Endodermal cell (in vitro differentiated cells): ENCODE measurements at regions not wholly inside any gene's neighbourhood (a gene's known extent, or its start where the extent isn't known, plus 50 kb on each side); places are given as distances from the start of the nearest gene placed in this dataset.
A peak's percentile ranks its signal among the peaks of the same experiment; 100 is the strongest.

Experiments used
- DNase-seq: peaks from one replicate; pipeline ENCODE4 v3.0.0-alpha.2; 2017
- H3K27ac ChIP-seq: 2 replicates; pipeline ENCODE4 v1.5.1; 2013; ENCODE audit warnings: mild to moderate bottlenecking, low read depth, low read length, moderate library complexity
- H3K27me3 ChIP-seq: 2 replicates; pipeline ENCODE4 v1.6.1; 2013; ENCODE audit warnings: mild to moderate bottlenecking, low read length, moderate library complexity; ENCODE audit not compliant: insufficient read depth, control insufficient read depth, poor library complexity, severe bottlenecking
- H3K36me3 ChIP-seq: 2 replicates; pipeline ENCODE4 v1.7.0; 2013; ENCODE audit warnings: mild to moderate bottlenecking, low read length, moderate library complexity; ENCODE audit not compliant: control insufficient read depth, insufficient read depth
- H3K4me1 ChIP-seq: one replicate; pipeline ENCODE4 v1.7.0; 2013; ENCODE audit warnings: low read length; ENCODE audit not compliant: control insufficient read depth, insufficient read depth
- H3K4me3 ChIP-seq: 2 replicates; pipeline ENCODE4 v1.5.1; 2013; ENCODE audit warnings: mild to moderate bottlenecking, low read length, moderate library complexity
- H3K9ac ChIP-seq: 2 replicates; pipeline ENCODE4 v1.6.1; 2013; ENCODE audit warnings: mild to moderate bottlenecking, low read length, moderate library complexity; ENCODE audit not compliant: poor library complexity, severe bottlenecking; ENCODE audit errors: extremely low read depth
- H3K9me3 ChIP-seq: 2 replicates; pipeline ENCODE4 v1.6.1; 2013; ENCODE audit warnings: mild to moderate bottlenecking, low read length, moderate library complexity; ENCODE audit not compliant: control insufficient read depth
- H3K27ac Mint-ChIP-seq: 2 replicates; pipeline ENCODE4 v1.8.0; 2020; ENCODE audit warnings: mixed read lengths
- H3K27me3 Mint-ChIP-seq: 2 replicates; pipeline ENCODE4 v1.8.0; 2021; ENCODE audit warnings: mild to moderate bottlenecking, mixed read lengths; ENCODE audit not compliant: insufficient read depth
- H3K36me3 Mint-ChIP-seq: 2 replicates; pipeline ENCODE4 v1.8.0; 2020; ENCODE audit warnings: low read depth, mixed read lengths
- H3K4me1 Mint-ChIP-seq: 2 replicates; pipeline ENCODE4 v1.8.0; 2020; ENCODE audit warnings: mixed read lengths
- H3K4me3 Mint-ChIP-seq: 2 replicates; pipeline ENCODE4 v1.8.0; 2020; ENCODE audit warnings: mild to moderate bottlenecking, moderate library complexity, mixed read lengths
- H3K9me3 Mint-ChIP-seq: 2 replicates; pipeline ENCODE4 v1.8.0; 2020; ENCODE audit warnings: mild to moderate bottlenecking, mixed read lengths
- WGBS, 2 experiments: methylation state at CpG; one replicate each; pipeline versions ENCODE4 v1.1.5 to v1.1.7; 2013; ENCODE audit warnings: missing lambda C conversion rate in 2 of 2, mixed read lengths in 1 of 2; ENCODE audit not compliant: insufficient coverage in 1 of 2, insufficient read length in 1 of 2; 5-methylcytosine and 5-hydroxymethylcytosine counted together
- TF ChIP-seq, protein P1 (sequence below): fragments of 200-600 bp; sonication (generic); conservative IDR thresholded peaks from 2 replicates; pipeline ENCODE4 v1.5.0; 2021; ENCODE audit warnings: antibody characterized with exemption, mild to moderate bottlenecking

DNA sequence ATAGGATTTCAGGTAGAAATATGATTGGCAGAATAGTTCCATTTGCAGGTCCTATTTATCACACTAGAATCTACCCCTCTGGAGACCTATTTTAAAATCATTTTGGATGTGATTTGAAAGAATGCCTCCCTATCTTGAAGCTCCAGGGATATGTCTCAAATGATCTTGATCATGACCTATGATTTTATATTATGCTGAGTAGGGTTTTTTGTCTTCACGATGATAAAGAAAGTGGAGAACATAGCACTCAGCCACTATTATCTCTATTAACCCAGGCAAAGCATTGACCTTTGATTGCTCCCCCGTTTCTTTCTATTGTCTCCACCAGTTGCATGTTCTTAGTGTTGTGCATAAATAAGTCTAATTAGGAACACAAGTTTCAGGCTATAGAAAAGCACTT is 307.9 kb downstream of the BLID start:
- Histone ChIP-seq H3K27ac (no peak overlapping the region), H3K9me3 (peaks cover 21% of the 10 kb centered on the region), H3K9ac (no peak overlapping the region), H3K27me3 (no peaks in the 10 kb centered on the region), H3K36me3 (no peaks in the 10 kb centered on the region), H3K4me1 (no peaks in the 10 kb centered on the region), H3K4me3 (no peak overlapping the region)
- H3K36me3 Mint-ChIP-seq = peaks cover 5% of the 10 kb centered on the region
- H3K9me3 Mint-ChIP-seq = peaks cover 18% of the 10 kb centered on the region
- WGBS, 2 experiments = 71% methylated on average over 1 of the region's 2 CpGs; no CpG with 5 or more reads in 1 of the 2 experiments
- H3K27me3 Mint-ChIP-seq = no peaks in the 10 kb centered on the region
- TF ChIP-seq, protein P1, sequence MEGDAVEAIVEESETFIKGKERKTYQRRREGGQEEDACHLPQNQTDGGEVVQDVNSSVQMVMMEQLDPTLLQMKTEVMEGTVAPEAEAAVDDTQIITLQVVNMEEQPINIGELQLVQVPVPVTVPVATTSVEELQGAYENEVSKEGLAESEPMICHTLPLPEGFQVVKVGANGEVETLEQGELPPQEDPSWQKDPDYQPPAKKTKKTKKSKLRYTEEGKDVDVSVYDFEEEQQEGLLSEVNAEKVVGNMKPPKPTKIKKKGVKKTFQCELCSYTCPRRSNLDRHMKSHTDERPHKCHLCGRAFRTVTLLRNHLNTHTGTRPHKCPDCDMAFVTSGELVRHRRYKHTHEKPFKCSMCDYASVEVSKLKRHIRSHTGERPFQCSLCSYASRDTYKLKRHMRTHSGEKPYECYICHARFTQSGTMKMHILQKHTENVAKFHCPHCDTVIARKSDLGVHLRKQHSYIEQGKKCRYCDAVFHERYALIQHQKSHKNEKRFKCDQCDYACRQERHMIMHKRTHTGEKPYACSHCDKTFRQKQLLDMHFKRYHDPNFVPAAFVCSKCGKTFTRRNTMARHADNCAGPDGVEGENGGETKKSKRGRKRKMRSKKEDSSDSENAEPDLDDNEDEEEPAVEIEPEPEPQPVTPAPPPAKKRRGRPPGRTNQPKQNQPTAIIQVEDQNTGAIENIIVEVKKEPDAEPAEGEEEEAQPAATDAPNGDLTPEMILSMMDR = no peak
- no peak overlapping the region for H3K4me3 Mint-ChIP-seq
- no peak overlapping the region for H3K27ac Mint-ChIP-seq
- peaks cover 13% of the 10 kb centered on the region for H3K4me1 Mint-ChIP-seq
- no peak for DNase-seq

DNA sequence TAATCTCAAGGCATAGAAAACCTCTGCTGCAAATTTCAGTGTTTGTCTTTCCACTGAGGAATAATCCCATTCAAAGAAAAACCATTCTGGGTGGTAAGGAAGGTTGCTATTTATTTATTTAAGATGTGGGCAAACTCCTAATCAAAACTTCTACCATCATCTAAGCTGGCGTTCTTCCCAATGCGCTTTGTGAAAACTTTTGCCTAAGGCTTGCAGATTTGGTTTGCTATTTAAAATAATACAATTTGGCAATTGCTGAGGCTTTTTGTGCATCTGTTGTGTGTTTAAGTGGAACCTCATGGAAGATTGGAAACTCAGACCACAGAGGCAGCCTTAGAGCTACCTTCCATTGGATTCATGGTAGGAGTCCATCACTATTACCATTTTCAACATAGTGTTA is 309.0 kb downstream of the BLID start:
- Mint-ChIP-seq H3K27me3 (no peaks in the 10 kb centered on the region), H3K36me3 (peaks cover 3% of the 10 kb centered on the region), H3K4me1 (peaks cover 20% of the 10 kb centered on the region), H3K27ac (no peak overlapping the region), H3K9me3 (peaks cover 8% of the 10 kb centered on the region), H3K4me3 (no peak overlapping the region)
- TF ChIP-seq, protein P1 = no peak
- no peak overlapping the region for H3K9ac ChIP-seq
- no peaks in the 10 kb centered on the region for H3K4me1 ChIP-seq
- peaks cover 10% of the 10 kb centered on the region for H3K9me3 ChIP-seq
- no peak overlapping the region for H3K27ac ChIP-seq
- no peak overlapping the region for H3K4me3 ChIP-seq
- no peak for DNase-seq
- WGBS, 2 experiments = 89% methylated on average over 2 of the region's 2 CpGs; no CpG with 5 or more reads in 1 of the 2 experiments
- H3K27me3 ChIP-seq = no peaks in the 10 kb centered on the region
- no peaks in the 10 kb centered on the region for H3K36me3 ChIP-seq

DNA sequence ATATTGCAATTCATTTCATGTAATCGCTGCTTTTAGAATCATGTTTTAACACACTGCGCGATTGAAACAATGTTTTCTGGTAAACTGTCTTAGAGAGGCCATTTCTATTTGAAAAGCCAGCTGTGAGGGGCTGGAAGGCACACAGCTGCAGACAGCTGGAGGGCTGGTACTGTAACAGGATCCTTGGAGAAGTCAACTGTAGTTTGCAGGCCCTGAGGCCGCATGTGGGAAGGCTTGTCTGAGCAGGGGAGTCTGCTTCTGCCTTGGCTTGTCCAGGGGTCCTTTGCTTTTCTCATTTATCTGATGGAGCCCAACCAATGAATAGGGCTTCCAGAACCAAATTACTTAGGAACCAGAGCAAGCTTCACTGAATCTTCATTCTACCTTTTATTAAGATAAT is 313.5 kb downstream of the BLID start:
- H3K4me1 ChIP-seq = peaks cover 9% of the 10 kb centered on the region
- no peaks in the 10 kb centered on the region for H3K27me3 ChIP-seq
- peak overlapping the region; percentile 10 for H3K27ac ChIP-seq
- Mint-ChIP-seq H3K27ac (peak overlapping the region; percentile 62), H3K27me3 (no peaks in the 10 kb centered on the region), H3K36me3 (no peaks in the 10 kb centered on the region), H3K4me1 (peaks cover 28% of the 10 kb centered on the region), H3K9me3 (peaks cover 17% of the 10 kb centered on the region), H3K4me3 (no peak overlapping the region)
- H3K9me3 ChIP-seq = peaks cover 15% of the 10 kb centered on the region
- H3K9ac ChIP-seq = no peak overlapping the region
- H3K36me3 ChIP-seq = no peaks in the 10 kb centered on the region
- no peak overlapping the region for H3K4me3 ChIP-seq
- peak; percentile 67 for DNase-seq
- WGBS, 2 experiments = 40 to 51% methylated on average over 4 of the region's 4 CpGs
- TF ChIP-seq, protein P1 = no peak
